OCI-LY1 (cell line): ENCODE measurements at regions not wholly inside any gene's neighbourhood (a gene's known extent, or its start where the extent isn't known, plus 50 kb on each side); places are given as distances from the start of the nearest gene placed in this dataset.
A peak's percentile ranks its signal among the peaks of the same experiment; 100 is the strongest.
"Not testable (repeated sequence)": the region's sequence is repeated elsewhere in the genome, so short reads cannot be mapped to it uniquely, and the experiment has no call there.

Experiments used
- H2AFZ ChIP-seq: fragments of 200-600 bp; sonication (generic), shearing (Covaris generic); 2 replicates; pipeline ENCODE4 v1.6.0; 2014; ENCODE audit warnings: antibody characterized with exemption, mild to moderate bottlenecking, low read length
- H3F3A ChIP-seq: fragments of 200-600 bp; sonication (generic), shearing (Covaris generic); 2 replicates; pipeline ENCODE4 v1.6.0; 2014; ENCODE audit warnings: mild to moderate bottlenecking, antibody characterized with exemption, low read length, moderate library complexity; ENCODE audit not compliant: insufficient read depth
- H3K27ac ChIP-seq: fragments of 200-600 bp; sonication (generic); 2 replicates; pipeline ENCODE4 v1.5.1; 2014; ENCODE audit warnings: low read length, mixed run types, mild to moderate bottlenecking, low read depth; ENCODE audit not compliant: poor library complexity, severe bottlenecking
- H3K27me3 ChIP-seq: fragments of 200-600 bp; sonication (generic); 2 replicates; pipeline ENCODE4 v1.6.0; 2014; ENCODE audit warnings: antibody characterized with exemption, mild to moderate bottlenecking, low read length, moderate library complexity; ENCODE audit not compliant: insufficient read depth
- H3K36me3 ChIP-seq: fragments of 200-600 bp; sonication (generic); 2 replicates; pipeline ENCODE4 v1.6.1; 2014; ENCODE audit warnings: mild to moderate bottlenecking, antibody characterized with exemption, low read length, moderate library complexity, mixed read lengths; ENCODE audit not compliant: insufficient read depth
- H3K4me1 ChIP-seq: fragments of 200-600 bp; sonication (generic); 2 replicates; pipeline ENCODE4 v1.5.1; 2014; ENCODE audit warnings: mild to moderate bottlenecking, low read length, moderate library complexity; ENCODE audit not compliant: insufficient read depth, severe bottlenecking
- H3K4me2 ChIP-seq: fragments of 200-600 bp; sonication (generic), shearing (Covaris generic); 2 replicates; pipeline ENCODE4 v1.6.1; 2014; ENCODE audit warnings: low read length
- H3K4me3 ChIP-seq: fragments of 200-600 bp; sonication (generic); 2 replicates; pipeline ENCODE4 v1.5.1; 2014; ENCODE audit warnings: low read length, low read depth, mild to moderate bottlenecking, mixed read lengths; ENCODE audit not compliant: poor library complexity, severe bottlenecking
- H3K79me2 ChIP-seq: fragments of 200-600 bp; shearing (Covaris generic); 2 replicates; pipeline ENCODE4 v1.6.1; 2016; ENCODE audit warnings: mixed run types, low read length, mixed read lengths; ENCODE audit not compliant: insufficient read depth
- H3K9ac ChIP-seq: fragments of 200-600 bp; sonication (generic), shearing (Covaris generic); 2 replicates; pipeline ENCODE4 v1.6.1; 2014; ENCODE audit warnings: mild to moderate bottlenecking, low read length, mixed read lengths
- H3K9me2 ChIP-seq: fragments of 200-600 bp; sonication (generic), shearing (Covaris generic); 2 replicates; pipeline ENCODE4 v1.6.1; 2014; ENCODE audit warnings: low read depth, mild to moderate bottlenecking, low read length, mixed read lengths
- H3K9me3 ChIP-seq: fragments of 200-600 bp; shearing (Covaris generic); 2 replicates; pipeline ENCODE4 v1.6.1; 2014; ENCODE audit warnings: low read length, mixed read lengths
- H4K20me1 ChIP-seq: fragments of 200-600 bp; sonication (generic), shearing (Covaris generic); 2 replicates; pipeline ENCODE4 v1.6.0; 2016; ENCODE audit warnings: mild to moderate bottlenecking, low read length; ENCODE audit not compliant: insufficient read depth

- H3K9me3 ChIP-seq, H3K4me1 ChIP-seq, H3K4me2 ChIP-seq, H3K79me2 ChIP-seq, H2AFZ ChIP-seq, H3K27ac ChIP-seq, H3K27me3 ChIP-seq, H3K9ac ChIP-seq, H3K36me3 ChIP-seq, H3F3A ChIP-seq, H3K4me3 ChIP-seq, H4K20me1 ChIP-seq, H3K9me2 ChIP-seq: not testable (repeated sequence)
Observed at GRCh38 chr5:177891547-177892356, 104.3 kb downstream of the PROP1 start.

- H3K36me3 ChIP-seq, H3K9ac ChIP-seq, H3K4me2 ChIP-seq: not testable (repeated sequence)
Observed at GRCh38 chr5:177883295-177883694, 100.6 kb upstream of the FAM153A start.

GRCh38 chr5:177875900-177876238 lies 93.2 kb upstream of the FAM153A start:
- H3K79me2 ChIP-seq, H2AFZ ChIP-seq, H3K27ac ChIP-seq, H4K20me1 ChIP-seq, H3F3A ChIP-seq, H3K27me3 ChIP-seq, H3K9me2 ChIP-seq, H3K9me3 ChIP-seq, H3K4me2 ChIP-seq, H3K4me1 ChIP-seq, H3K36me3 ChIP-seq, H3K9ac ChIP-seq: not testable (repeated sequence)
- H3K4me3 ChIP-seq = peak overlapping the region; percentile 53

More at GRCh38 chr5:177883295-177883694, 100.6 kb upstream of the FAM153A start:
- not testable (repeated sequence) for H3K4me3 ChIP-seq, H3K27me3 ChIP-seq, H3K27ac ChIP-seq, H3K79me2 ChIP-seq, H3K4me1 ChIP-seq, H2AFZ ChIP-seq, H4K20me1 ChIP-seq, H3K9me2 ChIP-seq, H3F3A ChIP-seq, H3K9me3 ChIP-seq

GRCh38 chr5:177875013-177875899 lies 92.6 kb upstream of the FAM153A start:
- H3K79me2 ChIP-seq, H2AFZ ChIP-seq, H3K9ac ChIP-seq, H3K4me3 ChIP-seq, H3F3A ChIP-seq, H3K27ac ChIP-seq, H3K9me2 ChIP-seq, H3K4me1 ChIP-seq, H3K9me3 ChIP-seq, H3K4me2 ChIP-seq, H3K36me3 ChIP-seq, H4K20me1 ChIP-seq, H3K27me3 ChIP-seq: not testable (repeated sequence)

- not testable (repeated sequence) for H3K9ac ChIP-seq, H3F3A ChIP-seq, H3K27me3 ChIP-seq, H3K4me1 ChIP-seq, H2AFZ ChIP-seq, H3K36me3 ChIP-seq, H3K79me2 ChIP-seq, H3K27ac ChIP-seq, H3K4me3 ChIP-seq, H3K9me3 ChIP-seq, H3K4me2 ChIP-seq, H3K9me2 ChIP-seq, H4K20me1 ChIP-seq
Observed at GRCh38 chr5:177863822-177864446, 81.2 kb upstream of the FAM153A start.

GRCh38 chr5:177857642-177858200 lies 75.0 kb upstream of the FAM153A start:
- H3K9me3 ChIP-seq, H3K36me3 ChIP-seq, H3K4me3 ChIP-seq, H3K27ac ChIP-seq, H3K79me2 ChIP-seq, H3K27me3 ChIP-seq, H3K4me1 ChIP-seq, H3K9me2 ChIP-seq, H2AFZ ChIP-seq, H3F3A ChIP-seq, H3K4me2 ChIP-seq, H3K9ac ChIP-seq, H4K20me1 ChIP-seq: not testable (repeated sequence)

GRCh38 chr5:177856474-177856873 lies 73.8 kb upstream of the FAM153A start:
- H3K4me1 ChIP-seq, H3K27ac ChIP-seq, H3K4me2 ChIP-seq, H3K27me3 ChIP-seq, H3K9me3 ChIP-seq, H3K36me3 ChIP-seq, H3K9me2 ChIP-seq, H3F3A ChIP-seq, H4K20me1 ChIP-seq, H2AFZ ChIP-seq, H3K9ac ChIP-seq, H3K4me3 ChIP-seq, H3K79me2 ChIP-seq: not testable (repeated sequence)
